PC-3 (cell line): ENCODE measurements at regions not wholly inside any gene's neighbourhood (a gene's known extent, or its start where the extent isn't known, plus 50 kb on each side); places are given as distances from the start of the nearest gene placed in this dataset.

Experiments used
- CTCF ChIP-seq: fragments of 300-600 bp; sonication (generic); conservative IDR thresholded peaks from 2 replicates; pipeline ENCODE4 v1.5.1; 2017; ENCODE audit warnings: antibody characterized with exemption, low read depth, mild to moderate bottlenecking, low read length
- EZH2phosphoT487 ChIP-seq: fragments of 300-600 bp; sonication (generic); IDR thresholded peaks from 2 replicates; pipeline ENCODE4 v1.6.1; 2018; ENCODE audit warnings: mild to moderate bottlenecking, antibody characterized with exemption, low read length, borderline replicate concordance

GRCh38 chr11:69969890-69970784 is 108.0 kb upstream of the ANO1 start:
- no peak for TF ChIP-seq CTCF
- TF ChIP-seq EZH2phosphoT487: no peak
